NB4 (cell line): ENCODE measurements at regions not wholly inside any gene's neighbourhood (a gene's known extent, or its start where the extent isn't known, plus 50 kb on each side); places are given as distances from the start of the nearest gene placed in this dataset.

Experiments
- DNase-seq: peaks from one replicate; pipeline ENCODE4 v3.0.0; 2010; ENCODE audit warnings: low read depth
- H3K4me3 ChIP-seq: one replicate; pipeline ENCODE4 v1.5.1; 2011; ENCODE audit warnings: mild to moderate bottlenecking, low read depth, low read length, moderate library complexity
- CTCF ChIP-seq: IDR thresholded peaks from one replicate; pipeline ENCODE4 v1.5.1; 2012; ENCODE audit warnings: low read depth, low read length
- MAX ChIP-seq: IDR thresholded peaks from 2 replicates; pipeline ENCODE4 v1.6.1; 2011; ENCODE audit warnings: low read depth, low read length
- MYC ChIP-seq: IDR thresholded peaks from 2 replicates; pipeline ENCODE4 v1.6.1; 2011; ENCODE audit warnings: low read depth, low read length
- POLR2A ChIP-seq: IDR thresholded peaks from 2 replicates; pipeline ENCODE4 v1.6.1; 2011; ENCODE audit warnings: mild to moderate bottlenecking; ENCODE audit not compliant: insufficient read length; ENCODE audit errors: extremely low read depth

GRCh38 chr5:60488466-60489130, 211.4 kb downstream of the DEPDC1B start:
- TF ChIP-seq MYC = no peak
- no peak for TF ChIP-seq MAX
- no peak for TF ChIP-seq POLR2A
- no peak for TF ChIP-seq CTCF
- no peak for DNase-seq
- no peak overlapping the region for H3K4me3 ChIP-seq

GRCh38 chr5:60487885-60488442, 212.0 kb downstream of the DEPDC1B start:
- H3K4me3 ChIP-seq = no peak overlapping the region
- DNase-seq = no peak
- TF ChIP-seq POLR2A = no peak
- no peak for TF ChIP-seq MAX
- no peak for TF ChIP-seq MYC
- no peak for TF ChIP-seq CTCF

- no peak overlapping the region for H3K4me3 ChIP-seq
- TF ChIP-seq MYC (no peak), MAX (no peak), CTCF (no peak), POLR2A (no peak)
- DNase-seq = no peak
Observed at GRCh38 chr5:60487476-60487875, 212.5 kb downstream of the DEPDC1B start.

GRCh38 chr5:60485361-60485760, 214.6 kb downstream of the DEPDC1B start:
- no peak for DNase-seq
- TF ChIP-seq CTCF (no peak), MYC (no peak), POLR2A (no peak), MAX (no peak)
- no peak overlapping the region for H3K4me3 ChIP-seq

GRCh38 chr5:60483050-60483449, 216.9 kb downstream of the DEPDC1B start:
- no peak for DNase-seq
- TF ChIP-seq MYC = no peak
- no peak overlapping the region for H3K4me3 ChIP-seq

GRCh38 chr5:60482301-60482700, 217.7 kb downstream of the DEPDC1B start:
- no peak for TF ChIP-seq MAX
- no peak for TF ChIP-seq MYC
- no peak for TF ChIP-seq POLR2A
- TF ChIP-seq CTCF = no peak
- H3K4me3 ChIP-seq = no peak overlapping the region
- DNase-seq = peak; percentile 6
